ENCODE measurements at regions not wholly inside any gene's neighbourhood (a gene's known extent, or its start where the extent isn't known, plus 50 kb on each side); places are given as distances from the start of the nearest gene placed in this dataset.
"Not testable (repeated sequence)": the region's sequence is repeated elsewhere in the genome, so short reads cannot be mapped to it uniquely, and the experiment has no call there.

GRCh38 chr12:9367828-9368227 lies 159.6 kb upstream of the PZP start:
- no peak for DNase-seq

DNA sequence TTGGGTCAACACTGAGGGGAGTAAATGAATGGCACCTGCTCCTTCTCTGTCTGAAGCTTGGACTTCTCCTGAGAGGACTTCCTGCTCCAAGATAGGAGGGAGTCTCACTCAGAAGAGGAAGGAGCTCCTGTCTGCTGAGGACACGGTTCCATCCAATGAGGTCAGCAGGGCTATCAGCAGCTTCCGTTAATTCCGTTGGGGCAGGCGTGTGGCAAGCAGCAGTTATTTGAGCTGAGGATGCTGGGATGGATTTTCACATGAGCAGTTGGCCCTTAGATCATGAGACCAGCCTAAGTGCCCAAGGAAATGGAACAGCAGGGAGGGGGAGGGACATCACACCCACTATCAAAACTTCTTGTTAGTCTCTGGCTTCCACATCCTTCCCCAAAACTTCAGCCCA lies 159.0 kb upstream of the PZP start:
- no peak for DNase-seq

DNA sequence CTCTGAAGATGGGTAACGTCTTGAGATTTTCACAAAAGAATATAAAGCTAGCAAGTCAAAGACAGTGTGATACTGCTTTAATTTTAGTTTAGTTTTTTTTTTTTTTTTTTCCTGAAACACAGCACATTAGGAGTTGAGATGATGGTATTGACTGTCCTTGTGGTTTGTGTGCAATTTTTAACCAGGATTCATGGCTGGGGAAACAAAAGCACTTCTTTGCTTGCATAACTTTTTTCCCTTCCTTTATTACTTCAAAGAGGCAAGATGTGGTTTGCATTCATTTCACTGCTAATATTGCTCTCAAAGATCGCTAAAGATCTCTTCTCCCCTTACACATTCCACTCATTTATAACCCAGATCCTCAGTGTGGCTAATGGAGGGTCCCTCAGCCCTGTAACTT lies 157.1 kb upstream of the PZP start:
- no peak for DNase-seq

- no peak for DNase-seq
Observed at GRCh38 chr12:9364224-9365176, 156.3 kb upstream of the PZP start.

DNA sequence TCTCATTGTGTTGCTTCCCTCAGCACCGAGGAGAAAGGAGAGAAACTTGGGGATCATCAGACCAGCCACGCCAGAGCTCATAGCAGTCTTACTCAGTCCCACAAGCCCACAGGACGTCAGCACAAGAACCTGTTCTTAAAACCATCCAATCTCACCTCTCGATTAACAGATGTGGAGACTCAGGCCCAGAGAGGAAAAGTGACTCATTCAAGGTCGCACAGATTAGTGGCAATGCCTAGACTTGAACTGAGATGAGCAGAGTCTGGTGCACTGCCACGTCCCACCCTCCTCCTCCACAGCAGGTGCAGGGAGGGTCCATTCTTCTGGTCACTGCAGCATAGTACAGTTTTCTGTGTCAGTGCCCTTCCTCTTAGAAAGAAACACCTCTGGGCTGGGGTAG lies 154.9 kb upstream of the PZP start:
- no peak for DNase-seq

DNA sequence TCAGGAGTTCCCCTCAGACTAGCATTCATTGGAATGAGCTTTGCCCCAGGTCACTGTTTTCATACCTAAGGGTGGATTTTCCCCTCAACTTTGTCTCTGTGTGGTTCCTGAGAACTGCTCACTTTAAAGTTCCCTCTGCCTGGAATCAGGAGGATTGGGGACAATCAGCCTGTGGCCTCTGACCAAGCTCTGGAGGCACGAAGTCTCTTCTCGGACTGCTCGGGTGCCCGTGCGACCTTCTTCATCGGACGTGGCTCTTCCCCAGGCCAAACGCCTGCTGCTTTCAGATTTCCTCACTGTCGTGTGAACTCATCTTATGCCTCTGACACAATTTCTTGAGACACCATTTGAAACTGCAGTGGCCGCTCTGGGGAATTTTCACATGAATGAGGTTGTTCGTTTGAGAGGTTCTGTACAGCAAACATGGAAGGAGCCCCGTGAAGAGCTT lies 153.7 kb upstream of the PZP start:
- DNase-seq: no peak

DNA sequence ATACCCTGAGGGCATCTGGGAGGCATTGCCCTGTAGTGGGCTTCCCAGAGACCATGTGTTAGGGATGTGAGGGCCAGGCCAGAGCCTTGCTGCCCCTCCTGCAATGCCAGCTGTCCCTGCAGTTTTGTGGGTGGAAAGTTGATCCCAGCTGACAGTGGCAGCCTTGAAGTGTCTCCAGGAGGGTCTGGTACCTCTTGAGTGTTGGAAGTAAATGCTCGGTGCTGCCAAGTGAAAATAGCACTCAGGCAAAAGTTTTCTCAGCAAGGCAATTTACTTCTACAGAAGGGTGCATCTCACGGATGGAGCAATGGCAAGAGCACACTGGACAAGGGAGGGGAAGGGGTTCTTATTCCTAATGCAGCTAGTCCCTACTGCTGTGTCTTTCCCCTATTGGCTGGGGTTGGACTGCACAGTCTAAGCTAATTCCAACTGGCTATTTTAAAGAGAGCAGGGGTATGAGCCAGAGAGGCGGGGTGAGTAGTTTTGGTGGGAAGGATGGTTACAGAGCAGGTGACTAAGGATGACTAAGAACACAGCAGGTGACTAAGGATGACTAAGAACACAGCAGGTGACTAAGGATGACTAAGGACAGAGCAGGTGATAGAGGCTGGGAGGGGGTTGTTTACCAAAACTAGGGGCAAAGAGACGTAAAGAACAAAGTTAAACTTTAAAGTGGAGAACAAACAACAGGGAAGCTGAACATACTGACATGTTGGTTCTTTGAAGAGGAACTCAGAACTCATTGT lies 146.0 kb upstream of the PZP start:
- DNase-seq: not testable (repeated sequence)

DNA sequence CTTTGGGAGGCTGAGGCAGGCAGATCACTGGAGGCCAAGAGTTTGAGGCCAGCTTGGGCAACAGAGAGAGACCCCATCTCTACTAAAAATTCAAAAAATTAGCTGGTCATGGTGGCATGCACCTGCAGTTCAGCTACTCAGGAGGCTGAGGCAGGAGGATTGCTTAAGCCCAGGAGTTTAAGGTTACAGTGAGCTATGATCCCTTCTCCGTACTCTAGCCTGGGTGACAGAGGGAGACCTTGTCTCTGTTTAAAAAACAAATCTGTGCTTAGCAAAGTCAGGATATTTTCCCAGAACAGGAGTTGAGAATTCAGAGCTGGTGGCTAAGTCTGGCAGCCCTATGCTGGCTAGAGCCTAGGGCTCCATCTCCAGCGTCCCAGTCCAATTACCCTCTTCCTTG lies 142.9 kb upstream of the PZP start:
- no peak for DNase-seq

GRCh38 chr12:9349888-9350885 lies 142.0 kb upstream of the PZP start:
- no peak for DNase-seq

DNA sequence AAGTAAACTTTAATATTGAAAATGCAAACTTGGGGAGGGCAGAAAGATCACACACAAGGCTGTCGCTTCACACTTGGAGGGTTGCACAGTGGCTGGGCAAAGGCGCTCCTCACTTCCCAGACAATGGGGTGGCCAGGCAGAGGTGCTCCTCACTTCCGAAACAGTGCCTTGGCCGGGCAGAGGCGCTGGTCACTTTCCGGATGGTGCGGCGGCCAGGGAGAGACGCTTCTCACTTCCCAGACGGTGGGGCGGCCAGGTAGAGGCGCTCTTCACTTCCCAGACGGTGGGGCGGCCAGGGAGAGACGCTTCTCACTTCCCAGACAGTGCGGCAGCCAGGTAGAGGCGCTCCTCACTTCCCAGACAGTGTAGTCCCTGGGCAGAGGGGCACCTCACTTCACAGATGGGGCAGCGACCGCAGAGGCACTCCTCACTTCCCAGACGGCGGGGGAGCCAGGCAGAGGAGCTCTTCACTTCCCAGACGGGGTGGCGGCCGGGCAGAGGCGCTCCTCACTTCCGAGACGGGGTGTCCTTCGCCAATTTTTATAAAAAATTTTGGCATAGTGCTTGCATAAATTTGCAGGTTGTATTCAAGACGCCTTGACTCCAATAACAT lies 140.8 kb upstream of the PZP start:
- no peak for DNase-seq

DNA sequence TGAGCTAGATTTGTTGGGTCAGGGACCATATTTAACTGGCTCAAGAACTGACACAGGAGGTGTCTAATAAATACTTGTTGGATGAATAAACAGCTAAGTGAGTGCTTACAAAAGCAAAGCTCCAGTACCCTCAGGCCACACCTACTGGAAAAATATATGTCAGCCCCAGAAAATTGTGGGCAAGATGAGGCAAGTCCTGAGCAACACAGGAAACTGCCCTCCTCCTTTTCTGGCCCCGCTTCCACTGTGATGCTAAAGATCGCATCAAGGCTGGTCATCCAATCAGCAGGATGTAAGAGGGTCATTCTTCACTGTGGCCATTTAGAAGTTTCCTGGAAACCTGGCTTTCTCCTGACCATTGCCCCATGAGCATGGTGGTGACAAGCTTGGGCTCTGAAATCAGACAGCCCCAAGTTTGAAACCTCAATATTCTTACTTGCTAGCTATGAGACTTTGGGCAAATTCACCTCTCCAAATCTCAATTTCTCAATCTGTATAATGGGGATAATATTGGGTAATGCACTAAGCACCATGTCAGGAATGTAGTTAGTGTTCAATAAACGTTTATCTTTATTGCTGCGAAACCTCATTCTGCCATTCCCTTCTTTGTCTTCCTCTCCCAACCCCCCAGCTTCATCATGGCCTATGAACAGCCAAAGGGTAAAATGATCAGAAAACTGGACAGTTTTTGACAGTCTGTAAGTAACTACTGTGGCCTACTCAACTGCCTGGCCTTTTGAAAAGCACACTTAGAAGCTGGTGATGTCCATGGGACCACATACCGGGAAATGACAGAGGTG lies 139.3 kb upstream of the PZP start:
- DNase-seq: no peak

DNA sequence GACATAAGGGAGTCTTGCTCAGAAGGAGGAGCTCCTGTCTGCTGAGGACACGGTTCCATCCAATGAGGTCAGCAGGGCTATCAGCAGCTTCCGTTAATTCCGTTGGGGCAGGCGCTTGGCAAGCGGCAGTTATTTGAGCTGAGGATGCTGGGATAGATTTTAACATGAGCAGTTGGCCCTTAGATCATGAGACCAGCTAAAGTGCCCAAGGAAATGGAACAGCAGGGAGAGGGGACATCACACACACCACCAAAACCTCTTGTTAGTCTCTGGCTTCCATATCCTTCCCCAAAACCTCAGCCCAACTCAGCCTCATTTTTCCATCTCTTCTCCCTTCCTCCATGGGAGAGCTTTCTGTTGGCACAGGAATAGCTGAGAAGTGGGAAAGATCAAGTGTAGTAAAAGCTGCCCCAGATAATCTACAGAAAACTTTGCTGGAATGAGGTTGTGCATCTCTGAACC lies 138.7 kb upstream of the PZP start:
- DNase-seq: no peak

DNA sequence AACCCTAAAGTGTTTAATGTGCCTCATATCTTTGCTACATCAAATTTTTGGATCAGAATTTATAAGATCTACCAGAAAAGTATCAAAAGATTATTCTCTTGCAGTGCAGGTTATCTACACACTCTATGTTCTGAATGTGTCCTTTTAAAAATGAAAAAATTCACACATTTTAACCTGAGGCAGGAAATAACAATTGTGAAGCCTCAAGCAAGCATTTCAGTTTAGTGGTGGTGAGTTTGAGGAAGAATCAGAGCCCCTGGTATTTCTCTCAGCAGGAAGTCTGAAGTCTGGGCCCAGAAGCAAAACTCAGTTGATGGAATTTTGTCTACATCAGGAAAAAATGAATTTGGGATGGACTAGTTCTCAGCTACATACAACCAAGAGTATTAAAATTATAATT lies 137.0 kb upstream of the PZP start:
- no peak for DNase-seq

DNA sequence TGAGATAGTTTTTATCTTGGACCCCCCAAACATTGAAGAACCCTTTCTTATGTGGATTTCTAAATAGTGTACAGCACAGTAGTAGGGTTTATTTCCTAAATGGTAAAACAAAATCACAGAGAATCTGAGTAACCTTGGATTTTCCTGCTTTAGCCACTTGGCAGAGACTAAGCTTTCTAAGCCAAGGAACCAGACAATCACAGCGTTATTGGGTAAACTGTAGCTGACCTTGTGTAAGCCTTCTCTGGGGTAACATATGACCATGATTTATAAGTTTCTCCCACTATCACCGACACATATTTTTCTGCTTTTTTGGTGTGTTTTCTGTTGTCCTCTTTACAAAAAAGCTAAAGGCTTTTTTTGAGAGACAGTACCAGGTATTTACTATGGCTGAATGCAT lies 136.3 kb upstream of the PZP start:
- DNase-seq: no peak

GRCh38 chr12:9343731-9344130 lies 135.5 kb upstream of the PZP start:
- no peak for DNase-seq

- DNase-seq: no peak
Observed at GRCh38 chr12:9342614-9343353, 134.6 kb upstream of the PZP start.

DNA sequence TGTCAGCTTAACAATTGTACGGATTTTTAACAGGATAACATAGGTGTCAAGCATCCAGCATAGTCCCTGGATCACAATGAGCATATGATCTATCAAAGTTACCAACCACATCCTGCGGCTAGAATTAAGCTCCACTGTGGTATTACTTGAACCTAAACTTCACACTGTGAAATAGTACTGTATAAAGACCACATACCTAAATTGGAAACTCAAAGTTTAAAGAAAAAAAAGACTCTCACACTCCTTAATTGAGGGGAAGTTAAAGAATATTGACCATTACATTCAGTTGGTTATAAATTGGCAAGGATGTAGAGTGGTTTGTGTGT lies 133.0 kb upstream of the PZP start:
- no peak for DNase-seq

DNA sequence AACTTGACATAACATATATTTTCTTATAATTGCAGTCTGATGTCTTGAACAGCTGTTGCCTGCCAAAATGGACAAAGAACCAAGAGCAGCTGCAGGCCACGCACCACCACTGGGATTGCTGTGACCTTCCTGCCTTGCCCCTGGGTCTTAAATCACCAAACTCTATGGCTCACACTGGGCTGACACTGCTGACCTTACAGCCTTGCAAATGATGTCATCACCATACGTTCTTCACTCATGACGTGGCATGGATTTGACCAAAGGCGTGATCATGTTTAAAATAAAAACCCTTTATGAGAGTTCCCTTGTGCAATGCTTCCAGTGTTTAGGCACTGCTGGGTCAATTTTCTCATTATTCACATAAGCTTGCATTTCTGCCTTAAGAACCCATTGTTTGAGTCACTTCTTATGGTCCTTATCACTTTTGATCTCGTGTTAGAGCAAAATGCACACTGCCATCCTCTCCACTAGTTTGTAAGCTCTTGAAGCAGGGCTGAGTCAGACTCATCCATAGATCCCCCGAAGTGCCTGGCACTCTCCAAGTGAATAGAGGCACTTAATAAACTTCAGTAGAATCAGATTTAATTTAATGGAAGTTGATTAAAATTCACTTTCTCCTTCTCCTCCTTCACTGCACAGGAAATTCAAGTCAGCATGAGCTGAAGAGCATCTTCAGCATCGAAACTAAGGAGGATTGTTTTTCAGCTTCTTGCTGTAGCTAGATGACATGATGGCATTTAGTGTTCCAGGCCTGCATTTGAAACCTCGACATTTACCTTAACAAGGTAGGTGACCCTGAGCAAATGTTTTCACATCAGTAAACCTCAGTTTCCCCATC lies 132.4 kb upstream of the PZP start:
- peak; percentile 50 for DNase-seq

DNA sequence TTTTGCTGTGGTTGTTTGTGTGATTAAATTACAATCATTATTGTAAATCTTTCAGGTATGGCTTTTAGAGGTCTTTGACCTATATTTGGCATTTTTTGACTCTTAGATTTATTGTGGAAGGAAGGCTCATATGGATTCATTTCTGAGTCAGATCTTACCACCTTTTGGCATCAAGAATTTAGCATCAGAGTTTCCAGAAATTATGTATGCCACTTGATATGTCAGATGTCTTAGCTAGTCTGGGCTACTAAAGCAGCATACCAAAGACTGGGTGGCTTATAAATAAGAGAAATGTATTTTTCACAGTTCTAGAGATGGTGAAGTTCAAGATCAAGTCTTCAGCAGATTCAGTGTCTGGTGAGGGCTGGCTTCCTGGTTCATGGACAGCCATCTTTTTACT lies 129.5 kb upstream of the PZP start:
- DNase-seq: no peak
